ENCODE measurements at regions not wholly inside any gene's neighbourhood (a gene's known extent, or its start where the extent isn't known, plus 50 kb on each side); places are given as distances from the start of the nearest gene placed in this dataset.
"Not testable (repeated sequence)": the region's sequence is repeated elsewhere in the genome, so short reads cannot be mapped to it uniquely, and the experiment has no call there.

DNA sequence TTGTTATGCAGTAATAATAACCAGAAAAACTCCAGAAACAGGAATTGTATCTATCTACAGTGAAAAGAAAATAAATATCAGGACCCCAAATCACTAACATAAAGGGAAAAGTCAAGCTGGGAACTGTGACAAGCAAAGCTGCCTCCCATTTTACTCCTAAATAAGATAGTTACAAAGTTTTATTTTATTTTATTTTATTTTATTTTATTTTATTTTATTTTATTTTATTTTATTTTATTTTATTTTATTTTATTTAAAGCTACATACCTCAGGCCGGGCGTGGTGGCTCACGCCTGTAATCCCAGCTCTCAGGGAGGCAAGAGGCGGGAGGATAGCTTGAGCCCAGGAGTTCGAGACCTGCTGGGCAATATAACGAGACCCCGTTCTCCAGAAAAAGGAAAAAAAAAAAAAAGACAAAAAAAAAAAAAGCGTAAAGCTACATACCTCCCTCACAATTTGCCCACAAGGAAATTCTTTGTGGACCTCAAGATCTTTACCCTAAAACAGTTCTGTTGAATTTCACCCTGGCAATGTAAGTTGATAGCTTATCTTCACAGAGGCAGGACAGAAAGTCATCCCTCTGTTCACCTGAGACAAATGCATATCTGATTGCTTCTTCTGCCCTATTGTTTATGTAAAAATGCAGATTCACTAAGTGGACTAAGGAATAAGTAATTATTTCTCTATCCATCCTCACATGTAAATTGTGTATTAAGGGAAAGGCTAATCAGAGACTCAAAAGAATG, 115.3 kb downstream of the OR2B2 start:
- TF ChIP-seq, protein P1, sequence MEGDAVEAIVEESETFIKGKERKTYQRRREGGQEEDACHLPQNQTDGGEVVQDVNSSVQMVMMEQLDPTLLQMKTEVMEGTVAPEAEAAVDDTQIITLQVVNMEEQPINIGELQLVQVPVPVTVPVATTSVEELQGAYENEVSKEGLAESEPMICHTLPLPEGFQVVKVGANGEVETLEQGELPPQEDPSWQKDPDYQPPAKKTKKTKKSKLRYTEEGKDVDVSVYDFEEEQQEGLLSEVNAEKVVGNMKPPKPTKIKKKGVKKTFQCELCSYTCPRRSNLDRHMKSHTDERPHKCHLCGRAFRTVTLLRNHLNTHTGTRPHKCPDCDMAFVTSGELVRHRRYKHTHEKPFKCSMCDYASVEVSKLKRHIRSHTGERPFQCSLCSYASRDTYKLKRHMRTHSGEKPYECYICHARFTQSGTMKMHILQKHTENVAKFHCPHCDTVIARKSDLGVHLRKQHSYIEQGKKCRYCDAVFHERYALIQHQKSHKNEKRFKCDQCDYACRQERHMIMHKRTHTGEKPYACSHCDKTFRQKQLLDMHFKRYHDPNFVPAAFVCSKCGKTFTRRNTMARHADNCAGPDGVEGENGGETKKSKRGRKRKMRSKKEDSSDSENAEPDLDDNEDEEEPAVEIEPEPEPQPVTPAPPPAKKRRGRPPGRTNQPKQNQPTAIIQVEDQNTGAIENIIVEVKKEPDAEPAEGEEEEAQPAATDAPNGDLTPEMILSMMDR (conservative IDR thresholded peaks at IDR 0.05; ENCODE audit: low read depth in 2 of 2) = not testable (repeated sequence)
- not testable (repeated sequence) for TF ChIP-seq CREB1 (CRISPR knock-in tag; IDR thresholded peaks at IDR 0.05; ENCODE audit: low read depth); EZH2 (IDR thresholded peaks at IDR 0.05; ENCODE audit: low read depth, unreplicated experiment); POLR2AphosphoS5 (IDR thresholded peaks at IDR 0.05; ENCODE audit: low read depth); JUNB (IDR thresholded peaks at IDR 0.05; ENCODE audit: unreplicated experiment); EZH2phosphoT487 (IDR thresholded peaks at IDR 0.05; ENCODE audit: unreplicated experiment); STAT1 (IDR thresholded peaks at IDR 0.05; ENCODE audit: unreplicated experiment); ZNF331 (CRISPR knock-in tag; IDR thresholded peaks at IDR 0.05; ENCODE audit: low read depth); NANOG (IDR thresholded peaks at IDR 0.05; ENCODE audit: borderline replicate concordance); ZNF114 (CRISPR knock-in tag; IDR thresholded peaks at IDR 0.05)
- TF ChIP-seq, protein P2, sequence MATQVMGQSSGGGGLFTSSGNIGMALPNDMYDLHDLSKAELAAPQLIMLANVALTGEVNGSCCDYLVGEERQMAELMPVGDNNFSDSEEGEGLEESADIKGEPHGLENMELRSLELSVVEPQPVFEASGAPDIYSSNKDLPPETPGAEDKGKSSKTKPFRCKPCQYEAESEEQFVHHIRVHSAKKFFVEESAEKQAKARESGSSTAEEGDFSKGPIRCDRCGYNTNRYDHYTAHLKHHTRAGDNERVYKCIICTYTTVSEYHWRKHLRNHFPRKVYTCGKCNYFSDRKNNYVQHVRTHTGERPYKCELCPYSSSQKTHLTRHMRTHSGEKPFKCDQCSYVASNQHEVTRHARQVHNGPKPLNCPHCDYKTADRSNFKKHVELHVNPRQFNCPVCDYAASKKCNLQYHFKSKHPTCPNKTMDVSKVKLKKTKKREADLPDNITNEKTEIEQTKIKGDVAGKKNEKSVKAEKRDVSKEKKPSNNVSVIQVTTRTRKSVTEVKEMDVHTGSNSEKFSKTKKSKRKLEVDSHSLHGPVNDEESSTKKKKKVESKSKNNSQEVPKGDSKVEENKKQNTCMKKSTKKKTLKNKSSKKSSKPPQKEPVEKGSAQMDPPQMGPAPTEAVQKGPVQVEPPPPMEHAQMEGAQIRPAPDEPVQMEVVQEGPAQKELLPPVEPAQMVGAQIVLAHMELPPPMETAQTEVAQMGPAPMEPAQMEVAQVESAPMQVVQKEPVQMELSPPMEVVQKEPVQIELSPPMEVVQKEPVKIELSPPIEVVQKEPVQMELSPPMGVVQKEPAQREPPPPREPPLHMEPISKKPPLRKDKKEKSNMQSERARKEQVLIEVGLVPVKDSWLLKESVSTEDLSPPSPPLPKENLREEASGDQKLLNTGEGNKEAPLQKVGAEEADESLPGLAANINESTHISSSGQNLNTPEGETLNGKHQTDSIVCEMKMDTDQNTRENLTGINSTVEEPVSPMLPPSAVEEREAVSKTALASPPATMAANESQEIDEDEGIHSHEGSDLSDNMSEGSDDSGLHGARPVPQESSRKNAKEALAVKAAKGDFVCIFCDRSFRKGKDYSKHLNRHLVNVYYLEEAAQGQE (IDR thresholded peaks at IDR 0.05; ENCODE audit: unreplicated experiment) = not testable (repeated sequence)
- TF ChIP-seq, protein P3, sequence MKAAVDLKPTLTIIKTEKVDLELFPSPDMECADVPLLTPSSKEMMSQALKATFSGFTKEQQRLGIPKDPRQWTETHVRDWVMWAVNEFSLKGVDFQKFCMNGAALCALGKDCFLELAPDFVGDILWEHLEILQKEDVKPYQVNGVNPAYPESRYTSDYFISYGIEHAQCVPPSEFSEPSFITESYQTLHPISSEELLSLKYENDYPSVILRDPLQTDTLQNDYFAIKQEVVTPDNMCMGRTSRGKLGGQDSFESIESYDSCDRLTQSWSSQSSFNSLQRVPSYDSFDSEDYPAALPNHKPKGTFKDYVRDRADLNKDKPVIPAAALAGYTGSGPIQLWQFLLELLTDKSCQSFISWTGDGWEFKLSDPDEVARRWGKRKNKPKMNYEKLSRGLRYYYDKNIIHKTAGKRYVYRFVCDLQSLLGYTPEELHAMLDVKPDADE (IDR thresholded peaks at IDR 0.05) = not testable (repeated sequence)
- TF ChIP-seq, protein P4, sequence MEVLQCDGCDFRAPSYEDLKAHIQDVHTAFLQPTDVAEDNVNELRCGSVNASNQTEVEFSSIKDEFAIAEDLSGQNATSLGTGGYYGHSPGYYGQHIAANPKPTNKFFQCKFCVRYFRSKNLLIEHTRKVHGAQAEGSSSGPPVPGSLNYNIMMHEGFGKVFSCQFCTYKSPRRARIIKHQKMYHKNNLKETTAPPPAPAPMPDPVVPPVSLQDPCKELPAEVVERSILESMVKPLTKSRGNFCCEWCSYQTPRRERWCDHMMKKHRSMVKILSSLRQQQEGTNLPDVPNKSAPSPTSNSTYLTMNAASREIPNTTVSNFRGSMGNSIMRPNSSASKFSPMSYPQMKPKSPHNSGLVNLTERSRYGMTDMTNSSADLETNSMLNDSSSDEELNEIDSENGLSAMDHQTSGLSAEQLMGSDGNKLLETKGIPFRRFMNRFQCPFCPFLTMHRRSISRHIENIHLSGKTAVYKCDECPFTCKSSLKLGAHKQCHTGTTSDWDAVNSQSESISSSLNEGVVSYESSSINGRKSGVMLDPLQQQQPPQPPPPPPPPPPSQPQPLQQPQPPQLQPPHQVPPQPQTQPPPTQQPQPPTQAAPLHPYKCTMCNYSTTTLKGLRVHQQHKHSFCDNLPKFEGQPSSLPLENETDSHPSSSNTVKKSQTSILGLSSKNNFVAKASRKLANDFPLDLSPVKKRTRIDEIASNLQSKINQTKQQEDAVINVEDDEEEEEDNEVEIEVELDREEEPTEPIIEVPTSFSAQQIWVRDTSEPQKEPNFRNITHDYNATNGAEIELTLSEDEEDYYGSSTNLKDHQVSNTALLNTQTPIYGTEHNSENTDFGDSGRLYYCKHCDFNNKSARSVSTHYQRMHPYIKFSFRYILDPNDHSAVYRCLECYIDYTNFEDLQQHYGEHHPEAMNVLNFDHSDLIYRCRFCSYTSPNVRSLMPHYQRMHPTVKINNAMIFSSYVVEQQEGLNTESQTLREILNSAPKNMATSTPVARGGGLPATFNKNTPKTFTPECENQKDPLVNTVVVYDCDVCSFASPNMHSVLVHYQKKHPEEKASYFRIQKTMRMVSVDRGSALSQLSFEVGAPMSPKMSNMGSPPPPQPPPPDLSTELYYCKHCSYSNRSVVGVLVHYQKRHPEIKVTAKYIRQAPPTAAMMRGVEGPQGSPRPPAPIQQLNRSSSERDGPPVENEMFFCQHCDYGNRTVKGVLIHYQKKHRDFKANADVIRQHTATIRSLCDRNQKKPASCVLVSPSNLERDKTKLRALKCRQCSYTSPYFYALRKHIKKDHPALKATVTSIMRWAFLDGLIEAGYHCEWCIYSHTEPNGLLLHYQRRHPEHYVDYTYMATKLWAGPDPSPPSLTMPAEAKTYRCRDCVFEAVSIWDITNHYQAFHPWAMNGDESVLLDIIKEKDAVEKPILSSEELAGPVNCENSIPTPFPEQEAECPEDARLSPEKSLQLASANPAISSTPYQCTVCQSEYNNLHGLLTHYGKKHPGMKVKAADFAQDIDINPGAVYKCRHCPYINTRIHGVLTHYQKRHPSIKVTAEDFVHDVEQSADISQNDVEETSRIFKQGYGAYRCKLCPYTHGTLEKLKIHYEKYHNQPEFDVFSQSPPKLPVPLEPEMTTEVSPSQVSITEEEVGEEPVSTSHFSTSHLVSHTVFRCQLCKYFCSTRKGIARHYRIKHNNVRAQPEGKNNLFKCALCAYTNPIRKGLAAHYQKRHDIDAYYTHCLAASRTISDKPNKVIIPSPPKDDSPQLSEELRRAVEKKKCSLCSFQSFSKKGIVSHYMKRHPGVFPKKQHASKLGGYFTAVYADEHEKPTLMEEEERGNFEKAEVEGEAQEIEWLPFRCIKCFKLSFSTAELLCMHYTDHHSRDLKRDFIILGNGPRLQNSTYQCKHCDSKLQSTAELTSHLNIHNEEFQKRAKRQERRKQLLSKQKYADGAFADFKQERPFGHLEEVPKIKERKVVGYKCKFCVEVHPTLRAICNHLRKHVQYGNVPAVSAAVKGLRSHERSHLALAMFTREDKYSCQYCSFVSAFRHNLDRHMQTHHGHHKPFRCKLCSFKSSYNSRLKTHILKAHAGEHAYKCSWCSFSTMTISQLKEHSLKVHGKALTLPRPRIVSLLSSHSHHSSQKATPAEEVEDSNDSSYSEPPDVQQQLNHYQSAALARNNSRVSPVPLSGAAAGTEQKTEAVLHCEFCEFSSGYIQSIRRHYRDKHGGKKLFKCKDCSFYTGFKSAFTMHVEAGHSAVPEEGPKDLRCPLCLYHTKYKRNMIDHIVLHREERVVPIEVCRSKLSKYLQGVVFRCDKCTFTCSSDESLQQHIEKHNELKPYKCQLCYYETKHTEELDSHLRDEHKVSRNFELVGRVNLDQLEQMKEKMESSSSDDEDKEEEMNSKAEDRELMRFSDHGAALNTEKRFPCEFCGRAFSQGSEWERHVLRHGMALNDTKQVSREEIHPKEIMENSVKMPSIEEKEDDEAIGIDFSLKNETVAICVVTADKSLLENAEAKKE (CRISPR knock-in tag; IDR thresholded peaks at IDR 0.05) = not testable (repeated sequence)
